ENCODE measurements at regions not wholly inside any gene's neighbourhood (a gene's known extent, or its start where the extent isn't known, plus 50 kb on each side); places are given as distances from the start of the nearest gene placed in this dataset. TPM values are rescaled to one million over a fixed set of nuclear protein-coding genes. Genes with fewer than 3 reads are reported as not detected.

- no peak overlapping the region for H3K4me3 ChIP-seq
- DNase-seq (ENCODE audit: low spot score): no peak
- intact Hi-C loops (cut with DNase I): no loop called here
- no peaks in the 10 kb centered on the region for H3K4me1 ChIP-seq (replicated peaks)
- 81% methylated on average over 3 of the region's 3 CpGs for WGBS
- no peaks in the 10 kb centered on the region for H3K27me3 ChIP-seq (replicated peaks; ENCODE audit: insufficient read depth)
- no peak overlapping the region for H3K27ac ChIP-seq
- TF ChIP-seq POLR2A (IDR thresholded peaks at IDR 0.05): no peak
- TF ChIP-seq POLR2AphosphoS5 (IDR thresholded peaks at IDR 0.05): no peak
- TF ChIP-seq CTCF (IDR thresholded peaks at IDR 0.05): no peak
- H3K36me3 ChIP-seq: no peaks in the 10 kb centered on the region
- H3K9me3 ChIP-seq: no peaks in the 10 kb centered on the region
These were observed 207.4 kb downstream of the EPHA4 start for GRCh38 chr2:221364672-221365071.

Small RNA genes in the stretch of these regions (microRNA-seq; reads per million reads assigned to microRNA genes)
- not detected for gene MIR4268

Small RNA genes in the stretch of these regions (small RNA-seq; reads per million reads assigned to genes)
- gene AC011233.1 (0 reads per million in 2 donors), gene MIR4268 (0 reads per million in 2 donors)
